ENCODE measurements at regions not wholly inside any gene's neighbourhood (a gene's known extent, or its start where the extent isn't known, plus 50 kb on each side); places are given as distances from the start of the nearest gene placed in this dataset.

GRCh38 chr7:34603711-34604444, 54.1 kb upstream of the NPSR1 start:
- Histone ChIP-seq H3K4me1 (peaks cover 0 to 10% (median 0%) of the 10 kb centered on the region in 9 donors), H3K27ac (peak overlapping the region in 8 of 10 donors; percentile 20 to 83 (median 62)), H3K9me3 (peaks cover 0 to 21% (median 3%) of the 10 kb centered on the region in 11 donors), H3K36me3 (no peaks in the 10 kb centered on the region), H3K27me3 (no peaks in the 10 kb centered on the region), H3K4me3 (no peak overlapping the region)
- no peak for TF ChIP-seq CTCF (IDR thresholded peaks at IDR 0.05)
- 32 to 42% methylated on average over 3 of the region's 3 CpGs for whole genome bisulfite sequencing, 2 donors
- peak; percentile 38 to 98 (median 84) for ATAC-seq
- DNase-seq, result peak; percentile 29 to 58
- intact Hi-C loops (cut with DNase I), result no loop called here

Measured in heart right ventricle (tissue), 16 donors.